ENCODE measurements at regions not wholly inside any gene's neighbourhood (a gene's known extent, or its start where the extent isn't known, plus 50 kb on each side); places are given as distances from the start of the nearest gene placed in this dataset.

GRCh38 chr14:76584271-76584702 lies 177.0 kb upstream of the VASH1 start:
- TF ChIP-seq POLR2A (IDR thresholded peaks at IDR 0.05; ENCODE audit: low read depth, low read length), result no peak
- TF ChIP-seq, protein P1, sequence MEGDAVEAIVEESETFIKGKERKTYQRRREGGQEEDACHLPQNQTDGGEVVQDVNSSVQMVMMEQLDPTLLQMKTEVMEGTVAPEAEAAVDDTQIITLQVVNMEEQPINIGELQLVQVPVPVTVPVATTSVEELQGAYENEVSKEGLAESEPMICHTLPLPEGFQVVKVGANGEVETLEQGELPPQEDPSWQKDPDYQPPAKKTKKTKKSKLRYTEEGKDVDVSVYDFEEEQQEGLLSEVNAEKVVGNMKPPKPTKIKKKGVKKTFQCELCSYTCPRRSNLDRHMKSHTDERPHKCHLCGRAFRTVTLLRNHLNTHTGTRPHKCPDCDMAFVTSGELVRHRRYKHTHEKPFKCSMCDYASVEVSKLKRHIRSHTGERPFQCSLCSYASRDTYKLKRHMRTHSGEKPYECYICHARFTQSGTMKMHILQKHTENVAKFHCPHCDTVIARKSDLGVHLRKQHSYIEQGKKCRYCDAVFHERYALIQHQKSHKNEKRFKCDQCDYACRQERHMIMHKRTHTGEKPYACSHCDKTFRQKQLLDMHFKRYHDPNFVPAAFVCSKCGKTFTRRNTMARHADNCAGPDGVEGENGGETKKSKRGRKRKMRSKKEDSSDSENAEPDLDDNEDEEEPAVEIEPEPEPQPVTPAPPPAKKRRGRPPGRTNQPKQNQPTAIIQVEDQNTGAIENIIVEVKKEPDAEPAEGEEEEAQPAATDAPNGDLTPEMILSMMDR (IDR thresholded peaks at IDR 0.05; ENCODE audit: extremely low read depth in 1 of 2, insufficient read depth in 1 of 2, low read depth in 1 of 2, low read length in 2 of 2), result no peak
- no peak for TF ChIP-seq POLR2AphosphoS5 (IDR thresholded peaks at IDR 0.05; ENCODE audit: insufficient read depth, low read depth, low read length)
- TF ChIP-seq EZH2 (IDR thresholded peaks at IDR 0.05; ENCODE audit: borderline replicate concordance, low read depth, low read length, severe bottlenecking), result no peak
- no peak for TF ChIP-seq MYC (IDR thresholded peaks at IDR 0.05; ENCODE audit: low read depth, low read length)
- TF ChIP-seq, protein P2, sequence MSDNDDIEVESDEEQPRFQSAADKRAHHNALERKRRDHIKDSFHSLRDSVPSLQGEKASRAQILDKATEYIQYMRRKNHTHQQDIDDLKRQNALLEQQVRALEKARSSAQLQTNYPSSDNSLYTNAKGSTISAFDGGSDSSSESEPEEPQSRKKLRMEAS (IDR thresholded peaks at IDR 0.05; ENCODE audit: insufficient read depth, insufficient read length), result no peak
